ENCODE measurements at regions not wholly inside any gene's neighbourhood (a gene's known extent, or its start where the extent isn't known, plus 50 kb on each side); places are given as distances from the start of the nearest gene placed in this dataset.

DNA sequence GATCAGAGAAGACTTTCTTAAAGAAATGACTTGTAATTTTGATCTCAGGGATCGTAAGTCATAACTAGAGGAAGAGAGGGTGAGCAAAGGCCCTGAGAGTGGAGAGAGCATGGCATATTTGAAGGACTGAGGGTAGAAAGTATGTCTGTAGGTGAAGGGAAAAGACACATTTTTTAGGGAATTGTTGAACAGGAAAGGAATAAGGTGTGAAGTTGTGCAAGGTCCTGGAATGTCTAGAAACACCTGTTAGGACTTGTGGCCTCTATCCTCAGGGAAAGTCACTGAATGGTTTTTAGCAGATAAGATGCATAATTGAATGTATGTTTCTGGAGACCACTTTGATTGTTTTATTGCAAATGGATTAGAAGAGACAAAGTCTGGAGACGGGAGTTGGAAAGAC lies 62.5 kb upstream of the ACTR3 start:
- TF ChIP-seq POLR2AphosphoS5 (IDR thresholded peaks at IDR 0.05; ENCODE audit: insufficient read depth, low read depth, low read length) (no peak), EZH2 (IDR thresholded peaks at IDR 0.05; ENCODE audit: borderline replicate concordance, low read depth, low read length, severe bottlenecking) (no peak), POLR2A (IDR thresholded peaks at IDR 0.05; ENCODE audit: low read depth, low read length) (no peak), JUN (IDR thresholded peaks at IDR 0.05; ENCODE audit: borderline replicate concordance, insufficient read depth, insufficient read length, low read depth) (no peak), GATA2 (IDR thresholded peaks at IDR 0.05; ENCODE audit: insufficient read depth, insufficient read length, low read depth, low read length) (no peak), MYC (IDR thresholded peaks at IDR 0.05; ENCODE audit: low read depth, low read length) (no peak)
- TF ChIP-seq, protein P1, sequence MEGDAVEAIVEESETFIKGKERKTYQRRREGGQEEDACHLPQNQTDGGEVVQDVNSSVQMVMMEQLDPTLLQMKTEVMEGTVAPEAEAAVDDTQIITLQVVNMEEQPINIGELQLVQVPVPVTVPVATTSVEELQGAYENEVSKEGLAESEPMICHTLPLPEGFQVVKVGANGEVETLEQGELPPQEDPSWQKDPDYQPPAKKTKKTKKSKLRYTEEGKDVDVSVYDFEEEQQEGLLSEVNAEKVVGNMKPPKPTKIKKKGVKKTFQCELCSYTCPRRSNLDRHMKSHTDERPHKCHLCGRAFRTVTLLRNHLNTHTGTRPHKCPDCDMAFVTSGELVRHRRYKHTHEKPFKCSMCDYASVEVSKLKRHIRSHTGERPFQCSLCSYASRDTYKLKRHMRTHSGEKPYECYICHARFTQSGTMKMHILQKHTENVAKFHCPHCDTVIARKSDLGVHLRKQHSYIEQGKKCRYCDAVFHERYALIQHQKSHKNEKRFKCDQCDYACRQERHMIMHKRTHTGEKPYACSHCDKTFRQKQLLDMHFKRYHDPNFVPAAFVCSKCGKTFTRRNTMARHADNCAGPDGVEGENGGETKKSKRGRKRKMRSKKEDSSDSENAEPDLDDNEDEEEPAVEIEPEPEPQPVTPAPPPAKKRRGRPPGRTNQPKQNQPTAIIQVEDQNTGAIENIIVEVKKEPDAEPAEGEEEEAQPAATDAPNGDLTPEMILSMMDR (IDR thresholded peaks at IDR 0.05; ENCODE audit: extremely low read depth in 1 of 2, insufficient read depth in 1 of 2, low read depth in 1 of 2, low read length in 2 of 2): no peak
- TF ChIP-seq, protein P2, sequence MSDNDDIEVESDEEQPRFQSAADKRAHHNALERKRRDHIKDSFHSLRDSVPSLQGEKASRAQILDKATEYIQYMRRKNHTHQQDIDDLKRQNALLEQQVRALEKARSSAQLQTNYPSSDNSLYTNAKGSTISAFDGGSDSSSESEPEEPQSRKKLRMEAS (IDR thresholded peaks at IDR 0.05; ENCODE audit: insufficient read depth, insufficient read length): no peak
